GM19238 (cell line): ENCODE measurements at regions not wholly inside any gene's neighbourhood (a gene's known extent, or its start where the extent isn't known, plus 50 kb on each side); places are given as distances from the start of the nearest gene placed in this dataset.

Experiments used
- DNase-seq: peaks from one replicate; pipeline ENCODE4 v3.0.0; 2011; ENCODE audit warnings: low spot score; ENCODE audit not compliant: insufficient read length

DNA sequence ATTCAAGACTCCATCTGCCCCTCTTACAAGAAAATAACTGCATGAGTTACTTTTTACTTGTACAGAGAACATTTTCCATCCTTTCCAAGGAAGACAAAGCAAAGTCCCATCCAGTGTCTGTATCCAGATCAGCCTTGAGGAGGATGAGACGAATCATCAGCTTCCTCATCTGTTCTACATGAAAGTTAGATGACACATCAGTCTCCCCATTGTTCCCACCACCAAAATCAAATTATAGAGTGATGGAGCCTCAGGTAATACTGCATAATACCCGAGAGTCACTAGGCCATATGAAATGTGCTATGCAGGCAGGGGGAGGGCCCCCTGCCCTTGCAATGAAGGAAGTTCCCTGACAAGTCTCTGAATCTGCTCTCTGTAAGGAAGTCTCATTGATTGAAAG is 1244.6 kb upstream of the SLC10A2 start:
- no peak for DNase-seq

GRCh38 chr13:104309431-104309830 is 1243.2 kb upstream of the SLC10A2 start:
- no peak for DNase-seq

DNA sequence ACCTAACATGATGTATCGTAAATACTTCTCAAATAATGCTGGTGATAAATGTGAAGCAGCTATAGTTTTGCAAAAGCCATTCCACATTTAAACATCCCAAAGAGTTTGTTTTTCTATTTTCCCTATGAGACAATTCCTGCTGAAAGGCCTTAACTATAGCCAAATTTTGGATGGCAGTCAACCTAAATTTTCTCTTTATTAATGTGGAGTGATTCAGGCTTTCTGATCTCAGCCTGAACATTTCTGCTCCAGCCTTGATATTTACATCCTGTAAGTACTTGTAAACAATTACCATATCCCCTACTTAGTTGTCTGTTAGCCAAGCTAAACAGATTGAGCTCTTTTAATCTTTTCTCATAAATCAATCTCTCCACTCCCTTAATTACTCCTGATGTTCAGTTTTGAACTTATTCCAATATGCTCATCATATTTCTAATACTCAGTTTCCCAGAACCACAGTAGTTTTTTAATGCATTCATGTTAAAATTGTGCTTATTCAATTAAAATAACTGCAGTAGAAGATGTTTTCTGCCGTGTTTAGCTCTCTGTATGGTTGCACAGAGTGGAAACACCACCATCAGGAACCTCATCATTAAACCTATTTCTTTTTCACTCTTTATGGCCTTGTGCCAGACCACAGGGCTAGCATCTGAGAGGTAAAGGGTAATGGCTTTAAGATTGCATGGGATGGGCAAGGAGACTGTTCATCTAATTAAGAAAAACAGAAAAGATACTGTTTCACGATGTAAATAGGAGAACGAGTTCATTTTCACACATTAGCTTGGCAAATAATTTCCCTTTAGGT is 1235.2 kb upstream of the SLC10A2 start:
- no peak for DNase-seq

- DNase-seq: no peak
Measured at GRCh38 chr13:104297075-104297474, 1230.9 kb upstream of the SLC10A2 start.

DNA sequence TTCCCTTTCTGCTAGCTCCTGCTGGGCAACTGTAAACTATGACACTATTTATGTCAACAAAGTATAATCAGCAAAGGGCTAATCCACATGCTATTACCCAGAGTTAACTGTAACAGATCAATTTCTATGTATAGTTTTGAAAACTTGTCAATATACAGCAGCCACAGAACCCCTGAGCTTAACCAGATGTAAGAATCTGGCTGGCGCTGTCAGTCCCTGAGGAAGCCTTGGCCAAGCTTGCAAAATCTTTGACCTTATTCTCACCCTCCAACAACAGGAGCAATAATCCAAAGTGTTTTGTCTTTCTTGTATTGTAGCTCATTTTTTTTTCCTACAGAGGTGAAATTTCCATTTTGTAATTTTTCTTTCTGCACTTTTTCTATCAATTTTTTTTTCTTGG is 1230.1 kb upstream of the SLC10A2 start:
- no peak for DNase-seq

GRCh38 chr13:104295537-104295936 is 1229.3 kb upstream of the SLC10A2 start:
- no peak for DNase-seq

DNA sequence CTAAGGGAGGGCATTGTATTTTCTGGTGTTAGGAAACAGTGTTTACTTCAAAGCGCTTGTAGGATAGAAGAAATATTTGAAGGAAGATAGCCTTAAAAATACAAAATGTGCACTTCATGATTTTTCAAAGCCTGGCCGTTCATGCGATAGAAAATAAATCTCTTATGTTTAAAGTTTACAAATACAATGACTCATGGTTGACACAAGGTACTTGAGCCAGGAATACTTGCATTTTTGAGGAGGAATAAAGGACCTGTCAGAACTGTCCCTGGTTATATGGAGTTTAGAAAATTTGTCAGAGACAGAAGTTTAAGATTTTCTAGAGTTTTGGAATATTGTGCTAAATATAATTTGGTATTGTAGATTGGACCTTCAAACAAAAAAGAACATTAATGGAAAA is 1223.2 kb upstream of the SLC10A2 start:
- DNase-seq: no peak

DNA sequence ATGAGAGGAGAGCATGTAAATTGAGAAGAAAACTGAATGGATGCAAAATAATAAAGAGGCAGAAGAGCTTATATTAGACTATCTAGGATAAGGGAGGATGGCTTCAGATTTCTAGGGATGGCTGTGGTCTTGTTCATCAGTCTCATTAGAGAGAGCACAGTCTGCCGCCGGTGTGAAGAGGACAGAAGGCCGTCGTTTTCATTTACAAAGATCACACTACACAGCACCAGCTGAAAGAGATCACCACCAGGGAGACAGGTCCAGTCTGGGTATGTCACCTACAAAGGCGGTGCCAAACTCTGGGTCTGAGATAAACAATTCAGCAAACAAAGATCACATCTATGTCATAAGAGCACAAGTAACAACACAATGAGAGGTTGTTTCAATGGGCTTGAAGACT is 1222.3 kb upstream of the SLC10A2 start:
- DNase-seq: no peak

GRCh38 chr13:104286566-104287290 is 1220.5 kb upstream of the SLC10A2 start:
- no peak for DNase-seq

DNA sequence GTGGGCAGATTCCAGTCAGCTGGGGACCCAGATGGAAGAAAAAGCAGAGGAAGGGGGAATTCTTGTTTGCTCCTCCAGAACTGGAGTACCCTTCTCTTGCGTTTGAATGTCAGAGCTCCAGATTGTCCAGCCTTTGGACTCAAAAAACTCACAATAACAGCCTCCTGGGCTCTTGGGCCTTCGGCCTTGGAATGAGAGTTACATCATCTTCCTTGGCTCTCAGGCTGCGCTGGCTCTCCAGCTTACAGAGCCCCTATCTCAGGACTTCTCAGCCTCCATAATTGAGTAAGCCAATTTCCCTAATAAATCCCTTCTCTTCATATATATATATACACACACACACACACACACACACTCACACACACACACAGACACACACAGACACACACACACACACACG is 1215.7 kb upstream of the SLC10A2 start:
- DNase-seq: no peak

DNA sequence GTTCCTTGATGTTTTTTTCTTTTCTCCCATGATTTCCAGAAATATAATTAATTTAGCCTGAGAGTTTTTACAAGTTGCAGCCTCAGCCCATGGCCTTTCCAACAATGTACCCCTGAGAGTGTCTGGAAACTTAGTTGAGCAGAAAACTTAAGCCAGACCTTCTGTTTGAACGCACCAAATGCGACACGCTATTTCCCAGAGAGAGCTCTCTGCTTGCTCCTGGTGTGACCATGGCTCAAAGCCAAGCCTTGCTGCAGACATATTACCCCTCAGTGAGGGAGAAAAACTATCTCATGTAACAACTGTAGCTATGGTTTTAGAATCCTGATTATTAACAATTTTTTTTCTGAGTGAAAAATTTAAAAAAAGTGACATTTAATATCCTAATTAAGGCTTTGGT is 1204.5 kb upstream of the SLC10A2 start:
- DNase-seq: no peak

GRCh38 chr13:104267206-104267811 is 1201.1 kb upstream of the SLC10A2 start:
- DNase-seq: no peak

GRCh38 chr13:104256701-104257100 is 1190.5 kb upstream of the SLC10A2 start:
- no peak for DNase-seq

- no peak for DNase-seq
Measured at GRCh38 chr13:104253063-104253680, 1187.0 kb upstream of the SLC10A2 start.

DNA sequence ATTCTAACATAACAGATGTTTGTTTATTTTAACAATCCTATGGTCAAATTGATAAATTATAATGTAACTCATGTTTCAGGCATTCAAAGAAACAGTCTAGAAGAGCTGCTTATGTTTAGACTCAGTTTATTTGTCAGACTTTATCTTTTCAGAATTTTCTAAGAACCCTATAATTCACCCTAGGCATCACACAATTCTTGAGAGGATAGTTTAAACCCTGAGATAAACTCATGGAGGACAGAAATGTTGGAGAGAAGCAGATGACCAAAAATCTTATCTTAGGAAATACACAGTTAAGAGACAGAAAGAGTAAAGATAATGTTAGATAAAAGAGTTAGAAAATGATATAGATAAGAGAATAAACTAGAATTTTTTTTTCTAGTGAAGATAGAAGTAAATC is 1185.7 kb upstream of the SLC10A2 start:
- no peak for DNase-seq

DNA sequence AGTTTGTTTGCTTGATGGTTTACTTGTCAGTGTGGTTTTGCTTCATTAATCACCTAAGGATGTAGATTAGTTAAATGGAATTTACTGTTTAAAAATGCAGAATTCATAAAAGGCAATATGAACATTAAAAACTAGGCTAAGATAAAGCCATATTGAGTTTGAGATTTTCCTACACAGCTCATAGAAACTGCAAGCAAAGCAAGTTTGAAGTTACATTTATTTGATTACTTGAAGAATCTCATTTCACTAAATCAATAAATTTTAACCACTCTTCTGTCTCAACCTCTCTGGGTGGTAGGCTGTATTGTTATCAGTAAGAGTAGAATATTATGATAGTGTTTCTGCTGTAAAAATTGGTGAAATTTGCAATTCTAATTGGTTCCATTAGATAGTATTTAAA is 1180.7 kb upstream of the SLC10A2 start:
- no peak for DNase-seq

GRCh38 chr13:104206450-104207044 is 1140.3 kb upstream of the SLC10A2 start:
- DNase-seq: no peak

DNA sequence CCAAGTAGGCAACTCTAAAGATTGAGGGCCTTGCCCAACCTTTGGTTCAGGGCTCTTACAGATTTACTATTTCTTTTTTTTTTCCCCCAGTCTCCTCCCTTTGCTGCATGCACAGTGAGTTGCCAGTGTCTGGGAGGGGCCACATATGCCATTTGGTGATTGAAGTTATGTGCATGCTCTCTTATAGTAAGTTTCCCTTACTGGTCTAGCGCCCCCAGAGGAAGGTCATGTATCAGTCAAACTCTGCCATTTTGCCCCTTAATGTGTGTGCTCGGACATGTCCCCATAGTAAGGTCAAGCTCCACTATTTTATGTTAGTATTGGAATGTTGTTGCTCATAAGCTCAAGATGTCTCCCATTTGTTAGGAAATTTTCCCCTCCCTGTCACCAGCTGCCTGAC is 1138.0 kb upstream of the SLC10A2 start:
- no peak for DNase-seq

GRCh38 chr13:104198801-104199200 is 1132.6 kb upstream of the SLC10A2 start:
- DNase-seq: no peak

DNA sequence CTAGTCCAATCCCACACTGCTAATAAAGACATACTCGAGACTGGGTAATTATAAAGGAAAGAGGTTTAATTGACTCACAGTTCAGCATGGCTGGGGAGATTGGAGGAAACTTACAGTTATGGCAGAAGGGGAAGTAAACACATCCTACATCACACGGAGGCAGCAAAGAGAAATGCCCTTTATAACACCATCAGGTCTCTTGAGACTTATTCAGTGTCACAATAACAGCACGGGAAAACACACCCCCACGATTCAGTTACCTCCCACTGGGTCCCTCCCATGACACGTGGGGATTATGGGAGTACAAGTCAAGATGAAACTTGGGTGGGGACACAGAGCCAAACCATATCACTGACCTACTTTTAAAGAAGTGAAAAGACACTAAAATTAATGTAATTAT is 1130.4 kb upstream of the SLC10A2 start:
- DNase-seq: no peak

DNA sequence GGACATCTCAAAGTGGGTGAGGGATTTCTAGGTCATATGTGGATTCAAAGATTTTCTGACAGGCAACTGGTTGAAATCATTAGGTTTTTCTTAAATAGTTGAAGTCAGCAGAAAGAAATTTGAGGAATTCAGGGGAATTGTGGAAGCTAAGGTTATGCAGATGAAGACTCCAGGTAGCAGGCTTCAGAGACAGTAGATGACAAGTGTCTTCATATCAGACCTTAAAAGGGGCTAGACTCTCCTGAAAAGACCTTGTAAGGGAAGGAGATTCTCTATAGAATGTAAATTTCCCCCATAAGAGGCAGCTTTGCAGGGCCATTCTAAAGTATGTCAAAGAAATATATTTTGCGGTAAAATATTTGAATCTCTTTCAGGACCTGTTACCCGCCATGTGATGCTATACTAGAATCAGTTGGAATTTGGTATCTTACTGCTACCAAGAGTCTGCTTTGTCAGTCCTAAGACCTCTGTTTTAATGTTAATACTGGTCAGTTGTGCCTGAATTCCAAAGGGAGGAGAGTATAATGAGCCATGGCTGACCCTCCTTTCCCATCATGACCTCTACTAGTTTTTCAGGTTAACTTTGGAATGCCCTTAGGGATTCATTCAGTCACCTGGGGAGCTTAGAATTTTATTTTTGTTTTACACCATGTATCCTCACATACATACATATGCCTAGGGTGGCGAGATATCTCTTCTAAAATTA is 1115.5 kb upstream of the SLC10A2 start:
- DNase-seq: no peak
